ENCODE measurements at regions not wholly inside any gene's neighbourhood (a gene's known extent, or its start where the extent isn't known, plus 50 kb on each side); places are given as distances from the start of the nearest gene placed in this dataset.

GRCh38 chr11:127270851-127271250 is 270.3 kb upstream of the KIRREL3 start:
- H3K4me3 ChIP-seq: no peak overlapping the region
- no peak for DNase-seq (ENCODE audit: low spot score in 2 of 2)
- no peaks in the 10 kb centered on the region for H3K36me3 ChIP-seq
- 63% methylated on average over 2 of the region's 2 CpGs for WGBS
- TF ChIP-seq, protein P1, sequence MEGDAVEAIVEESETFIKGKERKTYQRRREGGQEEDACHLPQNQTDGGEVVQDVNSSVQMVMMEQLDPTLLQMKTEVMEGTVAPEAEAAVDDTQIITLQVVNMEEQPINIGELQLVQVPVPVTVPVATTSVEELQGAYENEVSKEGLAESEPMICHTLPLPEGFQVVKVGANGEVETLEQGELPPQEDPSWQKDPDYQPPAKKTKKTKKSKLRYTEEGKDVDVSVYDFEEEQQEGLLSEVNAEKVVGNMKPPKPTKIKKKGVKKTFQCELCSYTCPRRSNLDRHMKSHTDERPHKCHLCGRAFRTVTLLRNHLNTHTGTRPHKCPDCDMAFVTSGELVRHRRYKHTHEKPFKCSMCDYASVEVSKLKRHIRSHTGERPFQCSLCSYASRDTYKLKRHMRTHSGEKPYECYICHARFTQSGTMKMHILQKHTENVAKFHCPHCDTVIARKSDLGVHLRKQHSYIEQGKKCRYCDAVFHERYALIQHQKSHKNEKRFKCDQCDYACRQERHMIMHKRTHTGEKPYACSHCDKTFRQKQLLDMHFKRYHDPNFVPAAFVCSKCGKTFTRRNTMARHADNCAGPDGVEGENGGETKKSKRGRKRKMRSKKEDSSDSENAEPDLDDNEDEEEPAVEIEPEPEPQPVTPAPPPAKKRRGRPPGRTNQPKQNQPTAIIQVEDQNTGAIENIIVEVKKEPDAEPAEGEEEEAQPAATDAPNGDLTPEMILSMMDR (IDR thresholded peaks at IDR 0.05): no peak
- TF ChIP-seq POLR2AphosphoS5 (IDR thresholded peaks at IDR 0.05) (no peak), POLR2A (IDR thresholded peaks at IDR 0.05) (no peak), EP300 (IDR thresholded peaks at IDR 0.05) (no peak)
- no peaks in the 10 kb centered on the region for H3K4me1 ChIP-seq
- H3K9me3 ChIP-seq: no peaks in the 10 kb centered on the region
- no peak overlapping the region for H3K27ac ChIP-seq
- peaks cover 6% of the 10 kb centered on the region for H3K27me3 ChIP-seq

DNA sequence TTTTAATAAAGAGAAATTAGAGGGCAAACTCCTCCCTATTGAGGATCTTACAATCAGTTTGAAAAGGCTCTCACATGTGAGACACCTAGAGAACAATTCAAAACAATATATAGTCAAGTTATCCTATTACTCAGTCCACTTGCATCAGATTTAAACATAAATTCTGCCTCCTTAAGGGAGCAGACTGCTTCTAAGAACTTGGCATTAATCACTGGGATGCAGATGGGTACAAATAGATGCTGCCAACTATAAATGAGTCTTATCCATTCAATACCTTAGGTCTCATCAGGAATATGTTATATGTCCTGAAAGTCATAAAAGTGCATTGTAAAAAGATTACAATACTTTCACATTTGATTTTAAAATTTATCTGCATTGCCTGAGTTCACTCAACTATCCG is 269.3 kb upstream of the KIRREL3 start:
- Histone ChIP-seq H3K36me3 (no peaks in the 10 kb centered on the region), H3K9me3 (no peaks in the 10 kb centered on the region), H3K4me1 (no peaks in the 10 kb centered on the region), H3K27ac (no peak overlapping the region), H3K27me3 (peaks cover 6% of the 10 kb centered on the region), H3K4me3 (no peak overlapping the region)
- TF ChIP-seq POLR2A (IDR thresholded peaks at IDR 0.05) (no peak), POLR2AphosphoS5 (IDR thresholded peaks at IDR 0.05) (no peak), EP300 (IDR thresholded peaks at IDR 0.05) (no peak)
- TF ChIP-seq, protein P1 (IDR thresholded peaks at IDR 0.05): no peak
- WGBS: 92% methylated on average over 1 of the region's 1 CpG
- no peak for DNase-seq (ENCODE audit: low spot score in 2 of 2)

- no peaks in the 10 kb centered on the region for H3K36me3 ChIP-seq
- TF ChIP-seq, protein P1 (IDR thresholded peaks at IDR 0.05): no peak
- no peak for TF ChIP-seq POLR2A (IDR thresholded peaks at IDR 0.05)
- TF ChIP-seq EP300 (IDR thresholded peaks at IDR 0.05): no peak
- no peak for TF ChIP-seq POLR2AphosphoS5 (IDR thresholded peaks at IDR 0.05)
- H3K27me3 ChIP-seq: peaks cover 6% of the 10 kb centered on the region
- no peak overlapping the region for H3K4me3 ChIP-seq
- H3K27ac ChIP-seq: no peak overlapping the region
- no peaks in the 10 kb centered on the region for H3K9me3 ChIP-seq
- H3K4me1 ChIP-seq: no peaks in the 10 kb centered on the region
- no peak for DNase-seq (ENCODE audit: low spot score in 2 of 2)
Observed at GRCh38 chr11:127268932-127269331, 268.4 kb upstream of the KIRREL3 start.

DNA sequence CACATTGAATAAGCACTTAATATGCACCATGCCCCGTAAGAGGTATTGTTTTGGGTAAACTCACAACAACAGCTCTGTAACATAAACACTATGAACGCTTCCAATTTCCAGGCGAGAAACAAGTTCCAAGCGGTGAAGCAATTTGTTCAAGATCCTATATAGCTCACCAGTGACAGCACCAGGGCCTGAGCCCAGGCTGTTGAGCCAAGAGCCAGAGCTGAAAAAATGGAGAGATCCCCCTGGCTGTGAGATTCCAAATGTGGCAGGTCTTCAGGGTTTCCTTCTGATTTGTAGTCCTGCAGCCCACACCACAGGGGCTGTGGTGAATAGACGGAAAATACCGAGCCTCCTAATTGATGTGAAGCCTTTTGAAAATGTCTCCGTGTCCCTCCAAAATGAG is 268.0 kb upstream of the KIRREL3 start:
- no peaks in the 10 kb centered on the region for H3K36me3 ChIP-seq
- DNase-seq (ENCODE audit: low spot score in 2 of 2): no peak
- TF ChIP-seq EP300 (IDR thresholded peaks at IDR 0.05) (no peak), POLR2A (IDR thresholded peaks at IDR 0.05) (no peak), POLR2AphosphoS5 (IDR thresholded peaks at IDR 0.05) (no peak)
- TF ChIP-seq, protein P1 (IDR thresholded peaks at IDR 0.05): no peak
- no peaks in the 10 kb centered on the region for H3K4me1 ChIP-seq
- H3K27ac ChIP-seq: no peak overlapping the region
- no peaks in the 10 kb centered on the region for H3K9me3 ChIP-seq
- peaks cover 6% of the 10 kb centered on the region for H3K27me3 ChIP-seq
- no peak overlapping the region for H3K4me3 ChIP-seq
- 83% methylated on average over 7 of the region's 7 CpGs for WGBS

- DNase-seq (ENCODE audit: low spot score in 2 of 2): no peak
- Histone ChIP-seq H3K27me3 (peaks cover 4% of the 10 kb centered on the region), H3K4me3 (no peak overlapping the region), H3K27ac (no peak overlapping the region), H3K36me3 (no peaks in the 10 kb centered on the region), H3K4me1 (no peaks in the 10 kb centered on the region), H3K9me3 (no peaks in the 10 kb centered on the region)
- 43% methylated on average over 1 of the region's 1 CpG for WGBS
- no peak for TF ChIP-seq POLR2A (IDR thresholded peaks at IDR 0.05)
- no peak for TF ChIP-seq EP300 (IDR thresholded peaks at IDR 0.05)
- TF ChIP-seq POLR2AphosphoS5 (IDR thresholded peaks at IDR 0.05): no peak
- TF ChIP-seq, protein P1 (IDR thresholded peaks at IDR 0.05): no peak
Observed at GRCh38 chr11:127259102-127259501, 258.5 kb upstream of the KIRREL3 start.

Data from suprapubic skin (tissue), 4 donors.